Testis (tissue), 2 donors: ENCODE measurements at regions not wholly inside any gene's neighbourhood (a gene's known extent, or its start where the extent isn't known, plus 50 kb on each side); places are given as distances from the start of the nearest gene placed in this dataset.

Source experiments
- CTCF ChIP-seq, 3 experiments: fragments of 450-650 bp in 2 of 3; fragments of 200-600 bp in 1 of 3; sonication (generic) in 1 of 3; IDR thresholded peaks; one replicate each; pipeline ENCODE4 v1.5.1; 2016 to 2019; ENCODE audit warnings: antibody characterized with exemption in 3 of 3, mild to moderate bottlenecking in 2 of 3, moderate library complexity in 1 of 3
- POLR2A ChIP-seq: fragments of 450-650 bp; IDR thresholded peaks from one replicate; pipeline ENCODE4 v1.6.1; 2017; ENCODE audit warnings: antibody characterized with exemption, mild to moderate bottlenecking, moderate library complexity

GRCh38 chrX:111035991-111036390 lies 60.0 kb upstream of the PAK3 start:
- TF ChIP-seq CTCF (IDR thresholded peaks at IDR 0.05) (no peak), POLR2A (no peak)
